WERI-Rb-1 (cell line): ENCODE measurements at regions not wholly inside any gene's neighbourhood (a gene's known extent, or its start where the extent isn't known, plus 50 kb on each side); places are given as distances from the start of the nearest gene placed in this dataset.
"Not testable (repeated sequence)": the region's sequence is repeated elsewhere in the genome, so short reads cannot be mapped to it uniquely, and the experiment has no call there.

Experiments used
- DNase-seq: peaks from one replicate; pipeline ENCODE4 v3.0.0-alpha.2; 2020
- H3K27ac ChIP-seq: fragments of 250-450 bp; sonication (Bioruptor Pico); 2 replicates; pipeline ENCODE4 v1.5.1; 2020; ENCODE audit warnings: mild to moderate bottlenecking, moderate library complexity
- H3K27me3 ChIP-seq: fragments of 250-450 bp; sonication (Bioruptor Pico); 2 replicates; pipeline ENCODE4 v1.5.1; 2021; ENCODE audit warnings: mild to moderate bottlenecking, low read depth, moderate library complexity; ENCODE audit not compliant: insufficient read depth, severe bottlenecking
- H3K36me3 ChIP-seq: fragments of 250-450 bp; sonication (Bioruptor Pico); 2 replicates; pipeline ENCODE4 v1.5.1; 2020; ENCODE audit warnings: mild to moderate bottlenecking, moderate library complexity
- H3K4me3 ChIP-seq: 2 replicates; pipeline ENCODE4 v1.5.1; 2011; ENCODE audit warnings: low read depth, mild to moderate bottlenecking, control low read depth, low read length
- H3K9me3 ChIP-seq: fragments of 250-450 bp; sonication (Bioruptor Pico); 2 replicates; pipeline ENCODE4 v1.5.1; 2021; ENCODE audit warnings: mild to moderate bottlenecking, moderate library complexity; ENCODE audit not compliant: severe bottlenecking
- TF ChIP-seq, protein P1 (sequence below): IDR thresholded peaks from 2 replicates; pipeline ENCODE4 v1.5.1; 2011; ENCODE audit warnings: low read depth, mild to moderate bottlenecking, control low read depth, inconsistent platforms, low read length

GRCh38 chrX:144214651-144215050 is 330.8 kb downstream of the UBE2NL start:
- no peaks in the 10 kb centered on the region for H3K9me3 ChIP-seq
- H3K27ac ChIP-seq, result no peak overlapping the region
- H3K4me3 ChIP-seq, result no peak overlapping the region
- peaks cover 9% of the 10 kb centered on the region for H3K27me3 ChIP-seq
- H3K36me3 ChIP-seq, result no peaks in the 10 kb centered on the region
- TF ChIP-seq, protein P1, sequence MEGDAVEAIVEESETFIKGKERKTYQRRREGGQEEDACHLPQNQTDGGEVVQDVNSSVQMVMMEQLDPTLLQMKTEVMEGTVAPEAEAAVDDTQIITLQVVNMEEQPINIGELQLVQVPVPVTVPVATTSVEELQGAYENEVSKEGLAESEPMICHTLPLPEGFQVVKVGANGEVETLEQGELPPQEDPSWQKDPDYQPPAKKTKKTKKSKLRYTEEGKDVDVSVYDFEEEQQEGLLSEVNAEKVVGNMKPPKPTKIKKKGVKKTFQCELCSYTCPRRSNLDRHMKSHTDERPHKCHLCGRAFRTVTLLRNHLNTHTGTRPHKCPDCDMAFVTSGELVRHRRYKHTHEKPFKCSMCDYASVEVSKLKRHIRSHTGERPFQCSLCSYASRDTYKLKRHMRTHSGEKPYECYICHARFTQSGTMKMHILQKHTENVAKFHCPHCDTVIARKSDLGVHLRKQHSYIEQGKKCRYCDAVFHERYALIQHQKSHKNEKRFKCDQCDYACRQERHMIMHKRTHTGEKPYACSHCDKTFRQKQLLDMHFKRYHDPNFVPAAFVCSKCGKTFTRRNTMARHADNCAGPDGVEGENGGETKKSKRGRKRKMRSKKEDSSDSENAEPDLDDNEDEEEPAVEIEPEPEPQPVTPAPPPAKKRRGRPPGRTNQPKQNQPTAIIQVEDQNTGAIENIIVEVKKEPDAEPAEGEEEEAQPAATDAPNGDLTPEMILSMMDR, result no peak
- DNase-seq, result no peak

GRCh38 chrX:144219035-144219434 is 335.2 kb downstream of the UBE2NL start:
- Histone ChIP-seq H3K9me3 (no peaks in the 10 kb centered on the region), H3K27ac (no peak overlapping the region), H3K27me3 (peaks cover 8% of the 10 kb centered on the region), H3K4me3 (no peak overlapping the region), H3K36me3 (no peaks in the 10 kb centered on the region)
- no peak for DNase-seq
- TF ChIP-seq, protein P1, result peak; percentile 35; the same call in 1 of the 2 replicates

DNA sequence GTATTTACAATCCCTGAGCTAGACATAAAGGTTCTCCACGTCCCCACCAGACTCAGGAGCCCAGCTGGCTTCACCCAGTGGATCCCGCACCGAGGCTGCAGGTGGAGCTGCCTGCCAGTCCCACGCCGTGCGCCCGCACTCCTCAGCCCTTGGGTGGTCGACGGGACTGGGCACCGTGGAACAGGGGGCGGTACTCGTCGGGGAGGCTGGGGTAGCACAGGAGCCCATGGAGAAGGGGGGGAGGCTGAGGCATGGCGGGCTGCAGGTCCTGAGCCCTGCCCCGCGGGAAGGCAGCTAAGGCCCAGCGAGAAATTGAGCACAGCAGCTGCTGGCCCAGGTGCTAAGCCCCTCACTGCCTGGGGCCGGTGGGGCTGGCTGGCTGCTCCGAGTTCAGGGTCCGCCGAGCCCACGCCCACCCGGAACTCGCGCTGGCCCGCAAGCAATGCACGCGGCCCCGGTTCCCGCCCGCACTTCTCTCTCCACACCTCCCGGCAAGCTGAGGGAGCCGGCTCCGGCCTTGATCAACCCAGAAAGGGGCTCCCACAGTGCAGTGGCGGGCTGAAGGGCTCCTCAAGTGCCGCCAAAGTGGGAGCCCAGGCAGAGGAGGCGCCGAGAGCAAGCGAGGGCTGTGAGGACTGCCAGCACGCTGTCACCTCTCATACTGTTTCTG is 347.4 kb downstream of the UBE2NL start:
- not testable (repeated sequence) for H3K27ac ChIP-seq, H3K4me3 ChIP-seq, DNase-seq, H3K36me3 ChIP-seq, H3K9me3 ChIP-seq
- H3K27me3 ChIP-seq, result peaks cover 21% of the 10 kb centered on the region

DNA sequence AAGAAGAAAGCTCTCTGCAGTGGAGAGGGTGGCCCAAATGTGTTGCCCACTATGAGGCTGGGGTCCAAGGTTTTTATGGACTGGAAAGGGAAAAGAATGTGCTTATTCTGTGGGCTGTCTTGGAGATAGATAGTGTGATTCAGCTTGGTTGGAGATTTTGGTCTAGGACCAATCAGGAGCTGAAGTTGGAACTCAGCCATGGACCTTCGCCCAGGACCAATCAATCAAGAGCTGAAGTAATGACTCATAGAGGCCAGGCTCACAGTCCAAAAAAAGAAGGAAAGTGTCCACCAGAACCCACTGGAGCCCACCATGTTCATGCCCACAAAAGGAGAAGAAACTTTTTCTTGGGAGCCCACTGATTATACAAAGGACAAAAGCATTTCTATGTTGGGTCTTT is 369.5 kb downstream of the UBE2NL start:
- no peaks in the 10 kb centered on the region for H3K27me3 ChIP-seq
- no peak overlapping the region for H3K27ac ChIP-seq
- DNase-seq, result no peak
- no peaks in the 10 kb centered on the region for H3K9me3 ChIP-seq
- no peaks in the 10 kb centered on the region for H3K36me3 ChIP-seq
- H3K4me3 ChIP-seq, result no peak overlapping the region
- TF ChIP-seq, protein P1, result no peak

DNA sequence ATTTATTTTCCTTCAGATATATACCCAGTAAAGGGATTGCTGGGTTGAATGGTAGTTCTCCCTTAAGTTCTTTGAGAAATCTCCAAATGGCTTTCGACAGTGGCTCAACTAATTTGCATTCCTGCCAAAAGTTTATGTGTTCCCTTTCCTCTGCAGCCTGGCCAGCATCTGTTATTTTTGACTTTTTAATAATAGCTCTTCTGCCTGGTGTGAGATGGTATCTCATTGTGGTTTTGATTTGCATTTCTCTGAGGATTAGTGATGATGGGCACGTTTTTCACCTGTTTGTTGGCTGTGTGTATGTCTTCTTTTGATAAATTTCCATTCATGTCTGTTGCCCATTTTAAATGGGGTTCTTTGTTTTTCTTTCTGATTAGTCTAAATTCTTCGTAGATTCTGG is 375.2 kb downstream of the UBE2NL start:
- Histone ChIP-seq H3K4me3 (no peak overlapping the region), H3K36me3 (no peaks in the 10 kb centered on the region), H3K27ac (no peak overlapping the region), H3K27me3 (no peaks in the 10 kb centered on the region), H3K9me3 (no peaks in the 10 kb centered on the region)
- DNase-seq, result no peak
- TF ChIP-seq, protein P1, result no peak

- Histone ChIP-seq H3K9me3 (no peaks in the 10 kb centered on the region), H3K27ac (no peak overlapping the region), H3K4me3 (no peak overlapping the region), H3K27me3 (peaks cover 3% of the 10 kb centered on the region), H3K36me3 (no peaks in the 10 kb centered on the region)
- no peak for DNase-seq
- TF ChIP-seq, protein P1, result no peak
Observed at GRCh38 chrX:144265641-144266040, 381.8 kb downstream of the UBE2NL start.
